AG04449 (cell line): ENCODE measurements at regions not wholly inside any gene's neighbourhood (a gene's known extent, or its start where the extent isn't known, plus 50 kb on each side); places are given as distances from the start of the nearest gene placed in this dataset.
A peak's percentile ranks its signal among the peaks of the same experiment; 100 is the strongest.
"Not testable (repeated sequence)": the region's sequence is repeated elsewhere in the genome, so short reads cannot be mapped to it uniquely, and the experiment has no call there.

Source experiments
- CTCF ChIA-PET: fragments of 350-600 bp; formaldehyde crosslinking; extraction: SDS; loops from one replicate; lab custom pipeline; 2021; ENCODE audit warnings: antibody characterized with exemption; lab: Yijun Ruan, JAX
- POLR2A ChIA-PET: fragments of 400-600, 350-600 bp; formaldehyde crosslinking; extraction: SDS; loops from one replicate; lab custom pipeline; 2020; ENCODE audit warnings: antibody characterized with exemption, inconsistent platforms; lab: Yijun Ruan, JAX
- DNase-seq: peaks from one replicate; pipeline ENCODE4 v3.0.0-alpha.2; 2010; ENCODE audit warnings: low read depth, low spot score
- H3K4me3 ChIP-seq: 2 replicates; pipeline ENCODE4 v1.5.1; 2011; ENCODE audit warnings: low read depth, mild to moderate bottlenecking, control low read depth, low read length
- CTCF ChIP-seq: IDR thresholded peaks from one replicate; pipeline ENCODE4 v1.5.1; 2011; ENCODE audit warnings: mild to moderate bottlenecking, moderate library complexity, low read length, control low read depth, inconsistent platforms; ENCODE audit not compliant: insufficient read depth; ENCODE audit errors: missing control alignments

GRCh38 chr16:72729552-72729951, 318.4 kb downstream of the ZFHX3 start:
- POLR2A ChIA-PET, H3K4me3 ChIP-seq, CTCF ChIA-PET, DNase-seq: not testable (repeated sequence)

- POLR2A ChIA-PET, result no interaction called here
- DNase-seq, result no peak
- H3K4me3 ChIP-seq, result no peak overlapping the region
- CTCF ChIA-PET, result no interaction called here
- no peak for TF ChIP-seq CTCF
These were observed 319.4 kb downstream of the ZFHX3 start for GRCh38 chr16:72728516-72728915.

- no peak for TF ChIP-seq CTCF
- no peak overlapping the region for H3K4me3 ChIP-seq
- ChIA-PET CTCF (interaction anchor here (0.9 kb wide), 1 partner anchor 15 kb away, joined by 3 read pairs; no protein-coding TSS in a partner anchor), POLR2A (no interaction called here)
- no peak for DNase-seq
These were observed 320.4 kb downstream of the ZFHX3 start for GRCh38 chr16:72727565-72727964.

GRCh38 chr16:72725643-72726042, 322.3 kb downstream of the ZFHX3 start:
- no peak for DNase-seq
- TF ChIP-seq CTCF, result no peak
- no peak overlapping the region for H3K4me3 ChIP-seq
- POLR2A ChIA-PET, result no interaction called here
- CTCF ChIA-PET, result no interaction called here

- ChIA-PET CTCF (no interaction called here), POLR2A (interaction anchor here (0.6 kb wide), 1 partner anchor 30 kb away, joined by 3 read pairs; no protein-coding TSS in a partner anchor)
- no peak overlapping the region for H3K4me3 ChIP-seq
- DNase-seq, result peak; percentile 24
- no peak for TF ChIP-seq CTCF
These were observed 324.1 kb downstream of the ZFHX3 start for GRCh38 chr16:72723781-72724180.

- CTCF ChIA-PET, result no interaction called here
- no peak for DNase-seq
- H3K4me3 ChIP-seq, result no peak overlapping the region
- TF ChIP-seq CTCF, result no peak
- POLR2A ChIA-PET, result no interaction called here
These were observed 325.4 kb downstream of the ZFHX3 start for GRCh38 chr16:72722552-72722951.

- DNase-seq, result no peak
These were observed 325.9 kb downstream of the ZFHX3 start for GRCh38 chr16:72721981-72722380.

More at GRCh38 chr16:72721981-72722380, 325.9 kb downstream of the ZFHX3 start:
- ChIA-PET CTCF (no interaction called here), POLR2A (no interaction called here)
- no peak for TF ChIP-seq CTCF
- H3K4me3 ChIP-seq, result no peak overlapping the region
